ENCODE measurements at regions not wholly inside any gene's neighbourhood (a gene's known extent, or its start where the extent isn't known, plus 50 kb on each side); places are given as distances from the start of the nearest gene placed in this dataset.

DNA sequence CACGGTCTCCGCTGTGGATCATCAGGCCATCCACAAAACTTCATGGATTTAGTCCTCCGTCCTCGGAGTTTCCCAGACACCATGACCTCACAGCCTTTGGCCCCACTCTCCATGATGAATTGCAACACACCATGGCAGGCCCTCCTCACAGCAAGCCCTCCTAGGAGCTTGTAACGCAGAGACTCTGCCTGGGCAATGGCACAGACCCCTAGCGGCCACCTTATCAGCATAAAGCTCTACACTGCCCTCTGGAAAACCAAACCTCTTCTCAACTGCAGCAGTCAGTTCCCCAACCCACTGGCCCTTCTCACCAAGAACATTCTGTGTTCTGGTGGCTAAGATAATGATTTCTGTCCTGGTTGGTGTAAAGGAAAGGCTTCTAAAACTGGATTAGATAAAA, 238.4 kb upstream of the USP15 start:
- DNase-seq (ENCODE audit: low spot score) = no peak
- Histone ChIP-seq H3K4me3 (ENCODE audit: low read depth, low read length, poor library complexity, severe bottlenecking) (no peak overlapping the region), H3K36me3 (ENCODE audit: insufficient read depth, low read length) (no peaks in the 10 kb centered on the region), H2AFZ (ENCODE audit: low read length) (no peak overlapping the region), H3K27ac (ENCODE audit: low read depth, low read length, poor library complexity, severe bottlenecking) (no peak overlapping the region), H3K4me1 (ENCODE audit: insufficient read depth, low read length, poor library complexity, severe bottlenecking) (no peaks in the 10 kb centered on the region), H3K9me3 (ENCODE audit: low read length) (no peaks in the 10 kb centered on the region), H4K20me1 (ENCODE audit: insufficient read depth, low read length) (no peaks in the 10 kb centered on the region), H3K9me2 (ENCODE audit: insufficient read depth, low read length) (no peaks in the 10 kb centered on the region), H3K79me2 (ENCODE audit: insufficient read depth, low read depth, low read length) (no peaks in the 10 kb centered on the region), H3K4me2 (ENCODE audit: low read length) (no peak overlapping the region)
- CTCF ChIA-PET (ENCODE audit: unreplicated experiment) = no interaction called here
- BruUV-seq (replicated peaks) = no TSS peak
- intact Hi-C loops (cut with micrococcal nuclease; ENCODE audit: unreplicated experiment) = no loop called here
- POLR2A ChIA-PET = no interaction called here
- TF ChIP-seq, protein P1, sequence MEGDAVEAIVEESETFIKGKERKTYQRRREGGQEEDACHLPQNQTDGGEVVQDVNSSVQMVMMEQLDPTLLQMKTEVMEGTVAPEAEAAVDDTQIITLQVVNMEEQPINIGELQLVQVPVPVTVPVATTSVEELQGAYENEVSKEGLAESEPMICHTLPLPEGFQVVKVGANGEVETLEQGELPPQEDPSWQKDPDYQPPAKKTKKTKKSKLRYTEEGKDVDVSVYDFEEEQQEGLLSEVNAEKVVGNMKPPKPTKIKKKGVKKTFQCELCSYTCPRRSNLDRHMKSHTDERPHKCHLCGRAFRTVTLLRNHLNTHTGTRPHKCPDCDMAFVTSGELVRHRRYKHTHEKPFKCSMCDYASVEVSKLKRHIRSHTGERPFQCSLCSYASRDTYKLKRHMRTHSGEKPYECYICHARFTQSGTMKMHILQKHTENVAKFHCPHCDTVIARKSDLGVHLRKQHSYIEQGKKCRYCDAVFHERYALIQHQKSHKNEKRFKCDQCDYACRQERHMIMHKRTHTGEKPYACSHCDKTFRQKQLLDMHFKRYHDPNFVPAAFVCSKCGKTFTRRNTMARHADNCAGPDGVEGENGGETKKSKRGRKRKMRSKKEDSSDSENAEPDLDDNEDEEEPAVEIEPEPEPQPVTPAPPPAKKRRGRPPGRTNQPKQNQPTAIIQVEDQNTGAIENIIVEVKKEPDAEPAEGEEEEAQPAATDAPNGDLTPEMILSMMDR (conservative IDR thresholded peaks at IDR 0.05; ENCODE audit: low read length) = no peak
- TF ChIP-seq EZH2phosphoT487 (IDR thresholded peaks at IDR 0.05; ENCODE audit: borderline replicate concordance, low read depth, low read length) = no peak

DNA sequence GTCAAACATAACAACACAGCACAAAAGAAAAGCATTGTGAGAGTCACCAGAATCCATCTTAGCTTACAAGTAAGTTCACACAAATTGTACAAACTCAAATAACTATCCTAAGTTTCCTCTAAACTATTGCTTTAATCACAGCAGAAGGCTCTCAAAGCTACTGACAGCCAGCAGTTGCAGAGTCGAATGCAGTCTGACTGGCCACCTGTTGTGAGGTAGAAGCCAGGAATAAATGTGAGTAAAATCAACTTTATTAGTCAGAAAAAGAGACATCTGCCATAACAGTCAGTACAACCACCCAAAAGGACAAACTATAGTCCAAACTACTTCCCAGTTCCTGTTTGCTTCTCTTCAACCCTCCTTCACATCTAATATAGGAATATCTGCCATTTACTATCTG, 231.7 kb upstream of the USP15 start:
- no peak for TF ChIP-seq EZH2phosphoT487 (IDR thresholded peaks at IDR 0.05; ENCODE audit: borderline replicate concordance, low read depth, low read length)
- Histone ChIP-seq H3K9me2 (ENCODE audit: insufficient read depth, low read length) (no peaks in the 10 kb centered on the region), H4K20me1 (ENCODE audit: insufficient read depth, low read length) (no peaks in the 10 kb centered on the region), H3K36me3 (ENCODE audit: insufficient read depth, low read length) (no peaks in the 10 kb centered on the region), H3K4me2 (ENCODE audit: low read length) (no peak overlapping the region), H3K27ac (ENCODE audit: low read depth, low read length, poor library complexity, severe bottlenecking) (no peak overlapping the region), H2AFZ (ENCODE audit: low read length) (no peak overlapping the region), H3K4me1 (ENCODE audit: insufficient read depth, low read length, poor library complexity, severe bottlenecking) (no peaks in the 10 kb centered on the region), H3K4me3 (ENCODE audit: low read depth, low read length, poor library complexity, severe bottlenecking) (no peak overlapping the region), H3K9me3 (ENCODE audit: low read length) (no peaks in the 10 kb centered on the region), H3K79me2 (ENCODE audit: insufficient read depth, low read depth, low read length) (no peaks in the 10 kb centered on the region)
- ChIA-PET POLR2A (interaction anchor here (1.1 kb wide), 1 partner anchor 36 kb away, joined by 3 read pairs; no protein-coding TSS in a partner anchor), CTCF (ENCODE audit: unreplicated experiment) (no interaction called here)
- BruUV-seq (replicated peaks) = no TSS peak
- intact Hi-C loops (cut with micrococcal nuclease; ENCODE audit: unreplicated experiment) = no loop called here
- no peak for DNase-seq (ENCODE audit: low spot score)

DNA sequence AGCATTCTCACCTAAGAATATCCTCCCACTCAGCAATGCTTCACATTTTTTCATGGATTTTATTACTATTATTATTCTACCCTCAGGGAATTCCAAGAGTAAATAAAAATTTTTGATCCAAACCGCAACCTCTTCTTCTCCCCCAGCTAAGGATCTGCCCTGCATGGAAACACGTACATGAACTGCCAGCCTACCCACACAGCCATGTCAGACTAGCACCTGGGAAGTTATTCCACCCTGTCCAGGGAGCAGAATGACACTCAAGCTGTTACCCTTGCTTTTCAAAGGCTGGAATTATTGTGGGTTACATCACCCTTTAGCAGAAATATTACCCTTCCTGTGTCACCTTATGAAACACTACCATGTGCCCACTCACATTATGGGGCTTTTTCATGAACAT, 227.3 kb upstream of the USP15 start:
- POLR2A ChIA-PET = interaction anchor here (0.6 kb wide), 1 partner anchor 23 kb away, joined by 3 read pairs; no protein-coding TSS in a partner anchor
- no peak for DNase-seq (ENCODE audit: low spot score)
- intact Hi-C loops (cut with micrococcal nuclease; ENCODE audit: unreplicated experiment) = no loop called here
- TF ChIP-seq EZH2phosphoT487 (IDR thresholded peaks at IDR 0.05; ENCODE audit: borderline replicate concordance, low read depth, low read length) = no peak
- TF ChIP-seq, protein P1 (conservative IDR thresholded peaks at IDR 0.05; ENCODE audit: low read length) = no peak
- Histone ChIP-seq H3K4me3 (ENCODE audit: low read depth, low read length, poor library complexity, severe bottlenecking) (no peak overlapping the region), H2AFZ (ENCODE audit: low read length) (no peak overlapping the region), H3K9me3 (ENCODE audit: low read length) (no peaks in the 10 kb centered on the region), H3K9me2 (ENCODE audit: insufficient read depth, low read length) (no peaks in the 10 kb centered on the region), H3K4me1 (ENCODE audit: insufficient read depth, low read length, poor library complexity, severe bottlenecking) (no peaks in the 10 kb centered on the region), H4K20me1 (ENCODE audit: insufficient read depth, low read length) (no peaks in the 10 kb centered on the region), H3K79me2 (ENCODE audit: insufficient read depth, low read depth, low read length) (no peaks in the 10 kb centered on the region), H3K27ac (ENCODE audit: low read depth, low read length, poor library complexity, severe bottlenecking) (no peak overlapping the region), H3K4me2 (ENCODE audit: low read length) (no peak overlapping the region), H3K36me3 (ENCODE audit: insufficient read depth, low read length) (no peaks in the 10 kb centered on the region)
- CTCF ChIA-PET (ENCODE audit: unreplicated experiment) = no interaction called here
- no TSS peak for BruUV-seq (replicated peaks)

Data from OCI-LY7 (cell line).